HG02840 (cell line): ENCODE measurements at regions not wholly inside any gene's neighbourhood (a gene's known extent, or its start where the extent isn't known, plus 50 kb on each side); places are given as distances from the start of the nearest gene placed in this dataset.

Experiments used
- ATAC-seq: cut with Tn5 transposase; IDR thresholded peaks from one replicate; pipeline ENCODE4 v1.9.1; 2021; ENCODE audit warnings: mild to moderate bottlenecking, moderate library complexity, moderate number of reproducible peaks; ENCODE audit not compliant: unreplicated experiment, low FRiP score

DNA sequence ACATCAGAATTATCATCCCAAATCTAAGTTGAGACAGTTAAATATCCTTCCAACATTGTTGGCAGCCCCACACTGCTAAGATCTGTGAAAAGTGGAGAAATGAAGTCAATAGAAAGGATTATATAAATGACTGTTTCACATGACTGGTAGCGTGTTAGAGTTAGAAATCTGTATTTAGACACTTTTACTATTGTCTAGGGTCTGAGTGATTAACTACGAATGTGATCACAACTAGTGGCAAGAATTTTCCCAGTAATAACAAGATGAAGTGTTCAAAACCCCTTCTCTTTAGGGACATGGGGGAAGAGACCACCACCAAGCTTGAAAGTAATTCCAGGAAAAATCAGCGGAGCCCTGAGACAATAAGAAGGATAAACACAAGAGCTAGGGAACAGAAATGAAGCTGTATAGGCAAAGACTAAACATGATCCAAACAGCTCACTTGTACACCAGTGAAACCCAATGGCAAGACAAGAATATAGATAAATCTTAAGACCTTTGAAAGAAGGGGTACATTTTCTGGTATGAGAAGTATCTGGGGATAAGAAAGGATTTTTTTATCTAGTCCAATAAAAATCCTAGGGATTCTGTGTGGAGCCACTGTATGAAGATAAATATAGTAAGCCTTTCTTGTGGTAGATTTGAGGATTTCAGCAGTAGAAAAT, 646.6 kb upstream of the USP24 start:
- ATAC-seq: no peak

DNA sequence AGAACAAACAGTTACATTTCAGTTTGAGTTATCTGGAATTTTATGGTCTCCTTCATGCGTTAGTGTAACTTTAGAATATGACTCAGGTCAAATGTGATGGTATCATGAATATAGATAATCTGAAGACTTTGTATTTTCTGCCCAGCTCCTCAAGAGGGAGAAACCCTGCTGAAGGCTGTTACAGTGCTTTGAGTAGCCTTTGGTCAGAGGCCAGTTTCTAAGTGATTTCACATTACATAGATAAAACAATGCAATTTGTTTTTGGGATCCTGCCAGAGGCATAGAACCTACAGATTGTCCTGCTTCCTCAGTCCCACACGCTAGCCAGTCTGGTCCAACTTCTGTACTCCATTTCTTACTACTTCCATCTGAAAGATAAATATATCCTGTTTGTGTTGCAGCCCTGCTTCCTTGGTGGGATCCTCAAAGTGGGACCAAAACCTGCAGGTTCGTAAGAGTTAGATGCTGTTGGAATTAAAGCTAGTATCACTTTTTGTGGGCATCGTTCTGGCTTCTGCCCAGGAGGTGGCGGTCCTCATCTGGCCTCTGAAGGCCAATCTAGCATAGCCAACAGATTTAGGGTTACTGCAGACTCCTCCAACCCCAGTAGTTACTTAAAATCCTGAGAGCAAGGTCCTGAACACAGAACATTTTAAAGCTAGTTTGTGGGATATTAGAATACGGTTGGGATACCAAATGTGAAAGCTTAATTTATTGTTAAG, 645.8 kb upstream of the USP24 start:
- no peak for ATAC-seq

GRCh38 chr1:55860326-55860725, 645.2 kb upstream of the USP24 start:
- ATAC-seq: no peak

GRCh38 chr1:55854911-55855310, 639.7 kb upstream of the USP24 start:
- ATAC-seq: no peak

DNA sequence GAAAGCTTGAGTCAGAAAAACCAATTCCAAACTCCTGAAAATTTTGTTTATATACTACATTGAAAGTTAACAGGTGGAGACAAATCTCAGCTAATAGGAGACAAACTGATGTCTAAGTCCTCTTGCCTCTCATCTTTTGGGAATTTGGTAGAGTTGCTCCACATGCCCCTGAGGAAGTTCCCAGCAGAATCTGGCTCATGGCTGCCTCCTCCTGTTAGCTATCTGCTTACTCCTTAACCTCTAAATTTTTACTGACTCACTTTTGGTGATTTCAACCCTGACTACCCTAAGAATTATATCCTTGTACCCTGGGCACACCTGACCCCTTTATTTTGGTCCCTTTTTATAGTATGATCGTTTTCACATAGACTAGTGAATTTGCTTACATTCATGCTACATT, 633.7 kb upstream of the USP24 start:
- ATAC-seq: no peak

GRCh38 chr1:55846051-55846450, 630.9 kb upstream of the USP24 start:
- no peak for ATAC-seq

DNA sequence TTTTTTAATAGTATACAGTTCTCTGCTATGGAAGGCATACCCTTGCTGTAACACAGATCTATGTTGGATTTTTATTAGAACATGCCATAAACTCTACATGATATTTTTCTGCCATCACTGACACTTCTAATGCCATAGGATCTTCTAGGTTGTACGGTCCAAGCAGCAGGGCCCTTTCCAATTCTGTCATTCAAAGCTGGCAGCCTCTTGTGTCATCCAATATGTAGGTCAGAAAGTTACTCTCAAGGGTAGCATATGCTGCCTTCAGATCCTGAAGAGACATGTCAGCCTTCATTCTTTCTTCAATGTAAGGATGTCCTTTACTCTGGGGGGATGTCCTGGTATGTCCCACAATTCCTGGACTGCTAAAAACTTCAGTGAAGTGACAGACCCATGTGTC, 629.2 kb upstream of the USP24 start:
- no peak for ATAC-seq

DNA sequence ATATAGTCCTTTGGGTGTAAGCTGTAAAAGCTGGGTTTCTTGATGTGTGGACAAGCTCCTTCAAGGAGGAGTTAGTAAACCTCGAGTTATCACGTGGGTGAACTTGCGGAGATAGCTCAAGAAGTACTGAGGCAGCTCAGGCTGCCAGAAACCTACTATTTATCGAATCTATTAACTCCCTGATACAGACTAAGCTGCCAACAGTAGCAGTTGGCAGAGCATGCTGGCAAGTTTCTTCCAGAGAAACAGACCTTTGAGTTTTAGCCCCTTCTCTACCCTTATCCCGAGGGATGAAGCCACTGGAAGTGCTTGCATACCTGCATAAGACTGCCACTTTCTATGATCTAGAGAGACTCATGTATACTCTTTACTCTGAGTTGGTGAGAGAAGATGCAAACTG, 624.5 kb upstream of the USP24 start:
- ATAC-seq: no peak

DNA sequence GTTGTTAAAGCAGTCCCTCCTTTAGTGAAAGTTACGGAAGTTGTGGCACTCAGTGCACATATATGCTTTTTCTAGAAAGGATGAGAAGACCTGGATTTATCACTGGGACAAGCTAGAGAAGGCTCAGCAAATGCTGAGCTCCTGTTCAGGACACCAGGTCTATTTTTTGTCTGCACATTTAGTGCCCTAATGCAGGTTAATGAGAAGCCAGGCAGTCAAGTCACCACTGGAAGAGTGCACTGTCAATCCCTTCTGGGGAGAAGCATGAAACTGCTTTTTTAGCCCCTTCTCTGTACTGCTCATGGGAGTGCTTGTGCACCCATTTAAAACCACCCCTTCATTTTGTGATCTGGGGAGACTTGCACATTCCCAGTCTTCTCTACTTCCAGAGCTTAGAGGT, 624.1 kb upstream of the USP24 start:
- ATAC-seq: no peak

DNA sequence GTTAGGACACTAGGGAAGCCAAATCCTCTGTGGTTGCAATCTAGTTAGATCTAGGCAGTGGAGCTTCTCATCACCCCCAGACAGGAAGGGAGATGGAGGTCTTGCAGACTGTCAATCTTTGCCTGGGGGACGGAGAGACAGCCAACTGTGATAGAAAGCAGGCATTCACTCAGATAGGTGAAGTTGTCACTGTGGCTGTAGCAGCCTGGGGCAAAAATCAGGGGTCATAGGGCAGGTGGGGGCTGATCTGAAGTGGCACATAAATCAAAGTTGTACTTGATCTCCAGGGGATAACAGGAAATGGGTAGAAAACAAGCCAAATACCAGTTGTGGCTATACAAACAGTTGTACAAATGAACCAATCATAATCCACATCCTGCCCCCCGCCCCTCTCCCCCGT, 620.9 kb upstream of the USP24 start:
- ATAC-seq: no peak

DNA sequence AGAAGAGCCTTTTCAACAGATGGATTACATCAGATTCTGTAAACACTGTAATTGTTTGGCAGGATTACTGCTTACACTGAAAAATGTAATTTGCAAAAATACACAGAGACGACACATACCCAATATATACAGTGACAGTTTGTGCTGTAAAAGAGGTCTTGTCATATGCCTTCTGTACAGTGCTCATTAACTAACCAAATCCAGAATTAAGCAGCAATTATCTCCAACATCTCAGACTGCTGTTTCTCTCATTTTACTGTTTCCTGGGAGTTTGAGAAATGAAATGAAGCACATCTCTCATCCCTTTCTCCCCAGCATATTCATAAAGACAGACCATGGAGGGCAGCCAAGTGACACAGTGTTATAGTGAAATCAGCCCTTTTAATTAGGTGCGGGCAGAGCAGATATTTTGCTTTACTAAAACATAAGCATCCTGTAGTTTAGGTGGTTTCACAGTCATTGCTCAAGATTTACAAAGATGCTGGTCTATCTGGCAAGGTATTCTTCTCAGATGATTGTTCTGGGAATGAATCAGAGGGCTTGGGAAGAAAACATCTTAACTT, 618.4 kb upstream of the USP24 start:
- ATAC-seq: no peak

DNA sequence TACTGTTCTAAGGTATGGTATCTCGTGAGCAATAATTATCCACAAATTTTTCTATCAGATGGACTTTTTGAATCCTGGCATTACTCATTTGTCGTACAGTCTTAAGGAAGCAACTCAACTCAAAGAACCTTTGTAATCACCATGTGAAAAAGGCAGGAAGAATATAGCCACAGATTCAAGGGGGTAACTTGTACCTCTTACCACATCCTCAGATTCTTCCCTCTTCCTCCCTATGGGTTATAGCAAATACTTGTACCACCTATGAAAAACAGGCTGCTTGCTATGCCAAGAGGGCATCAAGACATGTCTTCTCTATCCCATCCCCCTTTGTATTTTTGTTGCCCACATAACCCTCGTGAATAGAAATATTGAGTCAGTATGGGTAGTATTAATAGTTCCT, 616.6 kb upstream of the USP24 start:
- ATAC-seq: no peak

GRCh38 chr1:55828044-55828443, 612.9 kb upstream of the USP24 start:
- ATAC-seq: no peak

GRCh38 chr1:55827350-55827749, 612.2 kb upstream of the USP24 start:
- no peak for ATAC-seq

DNA sequence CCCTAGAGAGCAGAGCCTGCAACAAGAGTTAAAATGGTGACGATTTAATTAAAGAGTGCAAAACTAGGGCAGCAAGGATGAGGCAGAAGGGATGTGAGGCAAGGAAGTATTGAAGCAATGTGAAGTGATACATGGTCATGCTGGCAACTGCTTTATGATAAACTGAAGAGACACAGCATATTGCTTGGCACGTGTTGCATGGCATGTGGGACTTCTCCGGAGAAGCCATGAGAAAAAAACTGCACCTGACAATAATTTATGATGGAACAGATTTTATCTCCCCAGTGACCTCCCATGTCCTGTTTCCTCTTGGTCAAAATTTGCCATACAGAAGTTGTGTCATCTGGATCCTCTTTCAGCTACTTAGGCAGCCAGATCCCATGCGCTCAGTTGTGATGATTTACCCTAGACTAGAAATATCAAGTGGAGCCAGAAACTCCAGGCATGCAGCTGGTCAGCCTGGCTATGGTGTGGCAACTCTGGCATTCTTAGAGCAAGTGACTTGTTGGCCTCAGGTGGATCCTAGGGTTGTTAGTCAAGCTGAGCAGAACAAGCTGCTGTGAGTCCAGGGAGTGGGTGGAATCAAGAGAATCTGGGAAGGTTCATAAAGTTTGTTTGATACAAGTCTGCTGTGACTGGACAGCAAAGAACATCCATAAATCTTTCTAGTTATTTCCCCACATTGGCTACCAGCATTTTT, 611.4 kb upstream of the USP24 start:
- ATAC-seq: no peak

- no peak for ATAC-seq
Observed at GRCh38 chr1:55825461-55825860, 610.3 kb upstream of the USP24 start.

GRCh38 chr1:55824251-55824640, 609.1 kb upstream of the USP24 start:
- ATAC-seq: no peak

- no peak for ATAC-seq
Observed at GRCh38 chr1:55823541-55824250, 608.5 kb upstream of the USP24 start.

GRCh38 chr1:55822891-55823290, 607.7 kb upstream of the USP24 start:
- ATAC-seq: no peak

DNA sequence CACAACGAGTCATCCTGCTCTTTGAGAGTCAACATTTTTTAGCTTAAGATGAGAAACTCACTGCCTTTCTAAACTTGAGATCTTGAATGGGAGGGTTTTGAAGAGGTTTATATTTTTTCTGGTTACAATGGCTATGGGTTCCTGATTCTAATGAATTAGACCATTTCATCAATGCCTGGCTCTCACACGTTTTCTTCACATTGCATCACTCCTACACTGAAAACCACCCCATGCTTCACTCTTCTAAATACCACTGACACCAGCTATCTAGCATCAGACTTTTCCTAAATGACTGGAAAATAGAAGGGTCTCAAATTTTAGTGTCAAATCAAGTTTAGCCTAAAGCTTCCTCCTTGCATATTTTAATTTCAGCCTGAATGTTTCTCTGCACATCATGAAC, 606.1 kb upstream of the USP24 start:
- no peak for ATAC-seq

DNA sequence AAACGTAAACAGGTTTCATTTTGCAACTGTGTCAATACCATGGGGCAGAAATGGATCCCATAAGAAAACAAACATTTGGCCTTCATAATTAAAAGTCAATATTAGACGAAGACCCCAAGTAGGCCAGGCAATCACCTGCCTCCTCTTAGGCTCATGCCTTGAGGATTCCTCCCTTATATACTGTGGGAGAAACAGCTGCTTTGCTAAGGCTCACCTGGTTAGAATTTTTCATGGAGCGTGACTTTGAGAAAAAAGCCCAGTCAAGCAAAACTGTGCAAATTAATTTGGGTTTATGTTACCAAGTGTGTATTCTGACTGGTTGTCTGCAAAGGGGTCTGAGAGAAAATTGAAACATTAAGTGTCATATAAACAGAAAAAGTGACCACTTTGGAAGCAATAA, 605.3 kb upstream of the USP24 start:
- no peak for ATAC-seq
